ENCODE measurements at regions not wholly inside any gene's neighbourhood (a gene's known extent, or its start where the extent isn't known, plus 50 kb on each side); places are given as distances from the start of the nearest gene placed in this dataset.

DNA sequence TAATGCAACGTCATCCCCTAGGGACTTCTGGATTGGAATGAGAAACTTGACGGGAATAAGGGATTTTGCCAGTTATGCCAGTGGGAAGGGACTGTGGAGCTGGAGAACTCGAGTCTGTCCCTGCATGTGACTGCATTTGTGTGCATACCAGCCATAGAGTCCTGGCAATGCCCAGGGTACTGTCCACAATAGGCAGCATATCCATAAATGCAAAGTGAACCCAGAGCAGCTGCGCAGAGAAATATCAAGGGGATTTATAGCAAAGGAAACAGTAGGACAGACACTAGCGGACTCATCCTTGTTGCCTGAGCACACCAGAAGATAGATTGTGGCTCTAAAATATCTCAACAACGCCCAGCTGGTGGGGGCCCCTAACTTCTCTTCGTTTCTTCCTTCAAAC lies 247.1 kb upstream of the SRRM4 start:
- no peak for TF ChIP-seq CTCF (IDR thresholded peaks at IDR 0.05; ENCODE audit: borderline replicate concordance, control extremely low read depth, extremely low read depth, insufficient read depth, missing control alignments)
- no peak for DNase-seq (ENCODE audit: low spot score)
- in situ Hi-C loops (cut with MboI; ENCODE audit: low sequenced_read_pairs, unreplicated experiment): no loop called here

GRCh38 chr12:118737985-118738540 lies 243.3 kb upstream of the SRRM4 start:
- in situ Hi-C loops (cut with MboI; ENCODE audit: low sequenced_read_pairs, unreplicated experiment): no loop called here
- no peak for TF ChIP-seq CTCF (IDR thresholded peaks at IDR 0.05; ENCODE audit: borderline replicate concordance, control extremely low read depth, extremely low read depth, insufficient read depth, missing control alignments)
- no peak for DNase-seq (ENCODE audit: low spot score)

DNA sequence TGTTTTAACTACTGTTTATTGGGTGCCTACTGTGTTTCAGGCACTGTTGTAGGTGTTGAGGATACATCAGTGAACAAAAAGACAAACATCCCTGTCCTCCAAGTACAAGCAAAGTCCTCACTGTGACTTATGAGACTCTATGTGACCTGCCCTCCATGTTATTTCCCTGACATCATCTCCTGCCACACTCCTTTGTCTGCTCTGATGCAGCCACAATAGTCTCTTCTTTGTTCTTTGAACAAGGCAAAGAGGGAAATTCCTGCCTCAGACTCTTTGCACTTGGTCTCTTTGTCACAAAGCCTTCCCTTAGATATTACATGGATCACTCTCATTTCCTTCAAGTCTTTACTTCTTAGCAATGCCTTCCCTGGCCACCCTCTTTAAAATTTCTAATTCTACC lies 240.1 kb upstream of the SRRM4 start:
- no peak for DNase-seq (ENCODE audit: low spot score)
- in situ Hi-C loops (cut with MboI; ENCODE audit: low sequenced_read_pairs, unreplicated experiment): no loop called here
- TF ChIP-seq CTCF (IDR thresholded peaks at IDR 0.05; ENCODE audit: borderline replicate concordance, control extremely low read depth, extremely low read depth, insufficient read depth, missing control alignments): no peak

DNA sequence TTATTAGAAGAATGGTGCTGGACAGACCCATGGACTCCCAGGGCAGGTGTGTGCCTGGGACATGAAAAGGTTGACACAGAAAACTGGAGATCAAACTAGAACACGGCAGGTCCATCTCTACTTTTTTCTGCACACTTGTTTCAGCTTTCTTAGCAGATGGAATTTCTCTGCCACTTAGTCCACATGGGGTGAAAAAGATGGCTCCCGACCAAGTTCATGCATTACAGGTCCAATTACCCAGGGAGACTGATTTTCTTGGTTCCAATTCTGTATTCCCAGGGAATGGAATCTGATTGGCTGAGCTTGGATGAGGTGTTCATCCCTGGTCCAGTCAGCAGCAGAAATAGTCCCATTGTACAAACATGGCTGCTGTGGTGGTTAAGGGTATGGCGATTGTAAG lies 238.9 kb upstream of the SRRM4 start:
- no peak for DNase-seq (ENCODE audit: low spot score)
- no peak for TF ChIP-seq CTCF (IDR thresholded peaks at IDR 0.05; ENCODE audit: borderline replicate concordance, control extremely low read depth, extremely low read depth, insufficient read depth, missing control alignments)
- in situ Hi-C loops (cut with MboI; ENCODE audit: low sequenced_read_pairs, unreplicated experiment): no loop called here

DNA sequence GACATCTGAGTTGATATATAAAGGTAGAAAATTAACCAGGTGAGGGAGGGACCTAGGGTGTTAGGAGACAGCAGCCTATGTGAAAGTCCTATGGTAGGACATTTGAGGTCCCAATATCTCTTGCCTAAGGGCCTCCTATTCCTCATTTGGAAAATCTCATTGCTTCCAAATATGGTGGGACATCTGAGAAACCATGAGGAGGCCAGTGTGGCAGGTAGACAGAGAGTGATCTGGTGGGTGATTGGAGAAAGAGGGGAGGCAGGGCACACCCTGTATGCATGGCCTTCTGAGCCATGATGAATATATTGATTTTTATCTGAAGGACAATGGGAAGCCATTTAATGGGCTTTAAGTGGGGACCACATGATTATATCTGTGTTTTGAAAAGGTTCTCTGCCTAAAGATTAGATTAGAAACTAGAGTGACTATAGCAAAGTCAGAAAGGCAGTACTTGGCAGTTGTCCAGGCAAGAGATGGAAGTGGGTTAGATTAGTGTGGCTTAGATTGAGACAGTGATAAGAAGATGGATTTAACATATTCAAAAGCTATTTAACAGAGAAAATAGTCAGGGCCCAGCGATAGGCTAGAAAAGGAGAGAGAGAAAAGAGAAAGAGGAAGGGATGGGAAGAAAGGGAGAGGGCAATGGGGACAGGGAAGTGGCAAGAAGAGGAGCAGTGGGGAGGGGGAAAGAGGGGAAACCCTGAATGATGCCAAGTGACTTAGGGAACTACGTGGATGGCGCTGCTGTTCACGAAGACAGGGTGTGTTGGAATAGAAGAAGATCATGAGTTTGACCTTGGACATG lies 237.2 kb upstream of the SRRM4 start:
- in situ Hi-C loops (cut with MboI; ENCODE audit: low sequenced_read_pairs, unreplicated experiment): no loop called here
- TF ChIP-seq CTCF (IDR thresholded peaks at IDR 0.05; ENCODE audit: borderline replicate concordance, control extremely low read depth, extremely low read depth, insufficient read depth, missing control alignments): no peak
- no peak for DNase-seq (ENCODE audit: low spot score)

DNA sequence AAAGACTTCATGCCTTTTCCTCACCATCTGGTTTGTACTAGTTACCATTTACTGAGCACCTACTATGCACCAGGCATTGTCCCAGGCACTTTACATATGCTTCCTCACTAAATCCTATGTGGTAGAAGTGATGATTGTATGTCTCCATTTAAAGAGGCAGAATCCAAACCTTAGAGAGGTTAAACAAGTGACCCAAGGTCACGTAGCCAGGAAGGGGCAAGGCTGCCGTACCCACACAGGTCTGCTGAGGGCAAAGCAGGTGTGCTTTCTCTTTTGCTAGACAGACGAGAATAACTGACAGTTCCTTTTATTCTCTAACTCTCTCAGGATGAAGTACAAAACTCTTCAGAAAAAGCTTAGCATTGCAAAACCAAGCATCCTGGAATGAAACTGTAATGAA lies 235.2 kb upstream of the SRRM4 start:
- no peak for TF ChIP-seq CTCF (IDR thresholded peaks at IDR 0.05; ENCODE audit: borderline replicate concordance, control extremely low read depth, extremely low read depth, insufficient read depth, missing control alignments)
- DNase-seq (ENCODE audit: low spot score): no peak
- in situ Hi-C loops (cut with MboI; ENCODE audit: low sequenced_read_pairs, unreplicated experiment): no loop called here
